GM10248 (cell line): ENCODE measurements at regions not wholly inside any gene's neighbourhood (a gene's known extent, or its start where the extent isn't known, plus 50 kb on each side); places are given as distances from the start of the nearest gene placed in this dataset.

Source experiments
- CTCF ChIA-PET: fragments of 300-600 bp; sonication (Branson Sonifier 250); formaldehyde crosslinking; extraction: SDS; loops from one replicate; lab custom pipeline; 2021; ENCODE audit warnings: antibody characterized with exemption; lab: Yijun Ruan, JAX
- POLR2A ChIA-PET: fragments of 350-650 bp; sonication (Branson Sonifier 250); formaldehyde crosslinking; extraction: SDS; loops from one replicate; lab custom pipeline; 2020; ENCODE audit warnings: antibody characterized with exemption; lab: Yijun Ruan, JAX
- DNase-seq: peaks from one replicate; pipeline ENCODE4 v3.0.0; 2012; ENCODE audit errors: extremely low spot score
- TF ChIP-seq, protein P1 (sequence below): IDR thresholded peaks from 2 replicates; pipeline ENCODE4 v1.5.1; 2012; ENCODE audit warnings: mild to moderate bottlenecking, low read depth; ENCODE audit errors: extremely low read depth, missing control alignments, control extremely low read depth

DNA sequence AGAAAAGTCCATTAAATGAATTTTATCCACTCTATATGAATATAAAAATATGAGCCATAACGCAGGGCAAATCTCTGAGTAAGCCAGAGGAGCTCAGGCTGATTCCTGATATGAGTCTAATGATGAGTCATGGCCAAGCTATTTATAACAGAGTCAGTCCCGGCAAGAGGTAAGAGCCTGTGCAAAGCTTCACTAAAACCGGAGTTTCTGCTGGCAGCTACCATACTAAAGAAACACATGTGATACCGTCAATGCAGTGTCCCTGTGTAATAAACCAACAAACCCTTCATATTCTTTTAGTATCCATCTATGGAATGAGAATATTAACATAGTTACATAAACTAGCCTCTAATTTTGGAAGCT lies 319.4 kb downstream of the KCNC2 start:
- CTCF ChIA-PET = no interaction called here
- POLR2A ChIA-PET = no interaction called here

DNA sequence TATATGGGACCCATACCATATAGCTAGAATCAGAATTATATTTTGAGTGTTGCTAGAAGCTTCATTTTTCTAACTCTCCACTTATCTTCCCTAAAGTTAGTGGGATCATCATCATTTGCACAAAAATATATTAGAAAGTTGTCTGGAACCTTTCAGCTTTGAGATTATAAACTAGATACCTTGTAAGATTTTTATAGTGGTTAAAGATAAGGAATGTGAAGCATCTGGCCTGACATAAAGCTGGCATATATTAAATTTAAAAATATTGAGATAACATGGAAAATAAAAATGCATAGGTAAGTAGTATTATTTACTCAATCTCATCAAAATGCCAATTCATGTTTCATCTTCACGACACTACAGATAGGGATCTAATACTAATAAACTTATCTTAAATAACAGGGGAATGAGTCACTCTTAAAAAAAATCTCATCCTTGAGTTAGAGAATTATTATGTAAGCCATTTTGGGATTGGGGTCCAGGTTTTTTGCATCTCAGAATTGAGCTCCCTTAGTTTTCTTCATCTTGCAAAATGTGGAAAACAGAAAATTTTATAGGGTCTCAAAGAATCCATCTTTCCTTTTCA lies 318.5 kb downstream of the KCNC2 start:
- TF ChIP-seq, protein P1, sequence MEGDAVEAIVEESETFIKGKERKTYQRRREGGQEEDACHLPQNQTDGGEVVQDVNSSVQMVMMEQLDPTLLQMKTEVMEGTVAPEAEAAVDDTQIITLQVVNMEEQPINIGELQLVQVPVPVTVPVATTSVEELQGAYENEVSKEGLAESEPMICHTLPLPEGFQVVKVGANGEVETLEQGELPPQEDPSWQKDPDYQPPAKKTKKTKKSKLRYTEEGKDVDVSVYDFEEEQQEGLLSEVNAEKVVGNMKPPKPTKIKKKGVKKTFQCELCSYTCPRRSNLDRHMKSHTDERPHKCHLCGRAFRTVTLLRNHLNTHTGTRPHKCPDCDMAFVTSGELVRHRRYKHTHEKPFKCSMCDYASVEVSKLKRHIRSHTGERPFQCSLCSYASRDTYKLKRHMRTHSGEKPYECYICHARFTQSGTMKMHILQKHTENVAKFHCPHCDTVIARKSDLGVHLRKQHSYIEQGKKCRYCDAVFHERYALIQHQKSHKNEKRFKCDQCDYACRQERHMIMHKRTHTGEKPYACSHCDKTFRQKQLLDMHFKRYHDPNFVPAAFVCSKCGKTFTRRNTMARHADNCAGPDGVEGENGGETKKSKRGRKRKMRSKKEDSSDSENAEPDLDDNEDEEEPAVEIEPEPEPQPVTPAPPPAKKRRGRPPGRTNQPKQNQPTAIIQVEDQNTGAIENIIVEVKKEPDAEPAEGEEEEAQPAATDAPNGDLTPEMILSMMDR = no peak
- CTCF ChIA-PET = no interaction called here
- POLR2A ChIA-PET = no interaction called here
- no peak for DNase-seq

More for the DNA sequence above, 319.4 kb downstream of the KCNC2 start:
- TF ChIP-seq, protein P1 = no peak
- DNase-seq = peak; percentile 11

DNA sequence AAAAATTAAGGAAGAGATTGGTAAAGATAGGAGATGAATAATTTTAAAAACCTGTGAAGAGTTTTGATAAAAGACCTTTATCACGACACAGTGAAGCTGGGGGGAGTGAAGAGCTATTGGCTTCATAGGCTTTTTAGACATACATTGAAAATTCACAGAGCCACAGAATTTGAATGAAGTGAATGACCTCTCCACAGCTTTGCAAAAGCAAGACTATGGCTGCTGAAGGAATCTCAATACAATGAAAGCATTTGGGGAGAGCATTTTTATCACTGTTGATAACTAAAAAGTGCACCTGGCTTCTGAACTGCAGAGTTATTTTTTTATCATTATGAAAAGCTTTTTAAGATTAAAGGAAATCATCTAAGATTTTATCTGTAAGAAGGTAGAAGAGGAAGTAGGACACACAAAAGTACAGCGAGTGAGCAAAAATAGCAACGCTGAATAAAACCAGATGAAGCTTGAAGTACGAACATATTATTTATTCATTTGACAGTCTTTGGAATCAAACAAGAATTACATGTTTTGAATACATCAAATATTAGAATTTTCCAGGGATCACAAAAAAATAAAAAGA lies 317.5 kb downstream of the KCNC2 start:
- TF ChIP-seq, protein P1 = no peak
- ChIA-PET CTCF (interaction anchor here (0.7 kb wide), 1 partner anchor 27 kb away, joined by 3 read pairs; no protein-coding TSS in a partner anchor), POLR2A (no interaction called here)
- no peak for DNase-seq

DNA sequence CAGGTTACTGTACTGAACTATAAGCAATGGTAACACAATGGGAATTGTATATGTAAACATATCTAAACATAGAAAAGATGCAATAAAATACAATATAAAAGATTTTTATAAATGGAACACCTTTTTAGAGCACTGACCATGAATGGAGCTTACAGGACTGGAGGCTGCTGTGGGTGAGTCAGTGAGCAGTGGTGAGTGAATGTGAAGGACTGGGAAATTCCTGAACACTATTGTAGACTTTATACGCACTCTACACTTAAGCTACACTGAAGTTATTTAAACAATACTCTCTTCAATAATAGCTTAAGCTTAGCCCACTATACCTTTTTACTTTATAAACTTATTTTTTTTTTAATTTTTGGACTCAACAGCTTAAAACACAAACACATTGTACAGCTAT lies 313.5 kb downstream of the KCNC2 start:
- POLR2A ChIA-PET = no interaction called here
- DNase-seq = no peak
- TF ChIP-seq, protein P1 = no peak
- CTCF ChIA-PET = interaction anchor here (0.8 to 1.3 kb wide), 2 partner anchors 9 to 60 kb away, joined by 3 to 4 read pairs; no protein-coding TSS in a partner anchor

DNA sequence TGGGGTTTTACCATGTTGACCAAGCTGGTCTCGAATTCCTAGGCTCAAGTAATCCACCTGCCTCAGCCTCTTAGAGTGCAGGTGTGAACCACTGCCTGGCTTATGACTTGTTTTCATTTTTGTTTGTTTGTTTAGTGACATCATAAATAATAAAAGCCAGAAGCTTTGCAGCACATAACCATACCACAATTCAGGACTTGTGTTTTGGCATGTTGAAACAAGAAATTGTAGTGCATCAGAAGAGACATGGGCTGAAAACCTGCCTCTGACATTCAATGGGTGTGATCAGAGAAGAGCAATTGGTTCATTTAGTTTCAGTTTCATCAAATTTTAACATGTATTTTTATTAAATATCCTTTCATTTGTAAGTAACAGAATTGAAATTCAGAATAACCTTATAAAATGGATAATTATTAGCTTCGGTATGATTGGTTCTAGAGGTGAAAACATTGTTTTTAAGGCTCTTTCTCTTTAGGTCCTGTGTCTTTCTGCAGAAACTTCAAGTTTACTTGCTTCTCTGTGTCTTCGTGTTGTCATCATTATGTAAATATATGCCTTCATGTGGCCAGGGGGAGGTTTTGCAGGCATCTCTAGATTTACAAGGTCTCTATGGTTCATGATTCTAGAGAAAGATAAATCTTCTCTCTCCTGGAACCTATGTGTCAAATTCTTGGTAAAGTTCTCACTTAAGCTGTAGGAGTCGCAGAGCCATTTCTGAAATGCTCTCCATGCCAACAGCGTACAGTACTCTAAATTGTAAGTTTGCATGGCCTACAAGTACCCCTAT lies 312.0 kb downstream of the KCNC2 start:
- POLR2A ChIA-PET = no interaction called here
- TF ChIP-seq, protein P1 = no peak
- CTCF ChIA-PET = no interaction called here

DNA sequence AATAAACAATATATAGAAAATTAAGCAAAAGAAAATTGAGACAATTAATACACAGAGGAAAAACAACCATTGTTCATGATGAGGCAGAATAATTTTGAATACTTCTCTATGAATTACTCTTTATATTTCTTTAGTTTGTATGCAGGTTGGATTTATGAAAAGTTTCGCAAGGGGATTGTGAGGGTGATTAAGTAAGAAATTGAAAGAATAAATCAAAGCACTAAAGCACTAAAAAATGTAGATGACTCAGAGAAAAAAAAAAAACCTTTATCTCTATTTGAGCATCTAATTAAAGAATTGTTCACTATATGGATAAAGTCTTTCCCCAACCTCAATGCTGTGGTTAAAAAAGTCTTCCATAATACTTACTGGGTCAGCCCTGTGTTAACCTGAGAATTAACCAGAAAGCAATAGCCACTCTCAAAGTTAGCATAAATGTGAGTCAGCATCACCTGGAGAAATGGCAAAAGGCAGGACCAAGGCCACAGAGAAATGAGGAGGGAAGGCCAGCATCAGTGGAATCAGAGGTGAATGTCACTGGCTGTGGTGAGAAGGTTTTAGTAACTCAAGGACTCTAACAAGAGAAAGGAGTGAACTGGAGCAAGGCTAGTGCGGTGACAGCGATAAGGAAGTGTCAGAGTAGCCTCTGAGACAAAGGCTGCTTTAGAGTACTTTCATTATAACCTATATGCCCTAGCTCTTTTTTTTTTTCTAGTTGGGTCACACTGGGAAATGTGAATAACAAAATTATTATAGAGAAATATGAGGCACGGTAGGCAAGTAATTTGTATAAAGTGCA lies 310.4 kb downstream of the KCNC2 start:
- ChIA-PET POLR2A (no interaction called here), CTCF (interaction anchor here (1.3 kb wide), 1 partner anchor 12 kb away, joined by 4 read pairs; no protein-coding TSS in a partner anchor)
- TF ChIP-seq, protein P1 = no peak
- no peak for DNase-seq

More for the DNA sequence above, 312.0 kb downstream of the KCNC2 start:
- no peak for DNase-seq
